K562 (cell line): ENCODE measurements at regions not wholly inside any gene's neighbourhood (a gene's known extent, or its start where the extent isn't known, plus 50 kb on each side); places are given as distances from the start of the nearest gene placed in this dataset.

Experiments used
- ATAC-seq: fragments of 200-7000 bp; cut with Tn5 transposase; 3 replicates; pipeline ENCODE4 v1.9.1; 2020; ENCODE audit warnings: moderate library complexity
- BruUV-seq: library from RNA; stranded (reverse); fragments of 400-500 nt; replicated peaks from 2 replicates; lab custom pipeline; 2021; lab: Mats Ljungman, UMichigan
- CTCF ChIA-PET: fragments of 300-600 bp; formaldehyde crosslinking; extraction: SDS; loops from one replicate; lab custom pipeline; 2021; ENCODE audit warnings: low intra/inter-chr PET ratio; lab: Yijun Ruan, JAX
- POLR2A ChIA-PET: fragments of 300-600, 350-650 bp; sonication (Branson Sonifier 250); formaldehyde crosslinking; extraction: SDS; loops from one replicate; lab custom pipeline; 2021; ENCODE audit warnings: antibody characterized with exemption, inconsistent platforms; lab: Yijun Ruan, JAX
- DNase-seq, 4 experiments: peaks; one replicate each; pipeline versions ENCODE4 v3.0.0 to v3.0.0-alpha.2; 2011 to 2018; ENCODE audit warnings: low spot score in 3 of 4, mixed read lengths in 3 of 4; ENCODE audit errors: extremely low read depth in 1 of 4
- FAIRE-seq: peaks from 2 replicates; lab custom pipeline; 2011; peaks lifted over from hg19 to GRCh38; lab: Jason Lieb, UNC
- H2AFZ ChIP-seq: 2 replicates; pipeline ENCODE4 v1.6.0; 2011; ENCODE audit warnings: low read depth, low read length, control low read depth, inconsistent platforms
- H3K27ac ChIP-seq: fragments of 200-600 bp; 3 replicates; pipeline ENCODE4 v1.8.0; 2011; ENCODE audit warnings: low read depth, mild to moderate bottlenecking, control low read depth, inconsistent platforms, low read length, moderate library complexity, mixed read lengths; ENCODE audit errors: extremely low read depth
- H3K27me3 ChIP-seq, 2 experiments: fragments of 300-600 bp in 1 of 2; 2 replicates in 1 of 2; 3 replicates in 1 of 2; pipeline versions ENCODE4 v1.6.0 to v1.8.0; 2011; ENCODE audit warnings: inconsistent platforms in 2 of 2, low read length in 2 of 2, mild to moderate bottlenecking in 1 of 2, mixed read lengths in 1 of 2, moderate library complexity in 1 of 2; ENCODE audit not compliant: control insufficient read depth in 2 of 2, insufficient read depth in 2 of 2
- H3K36me3 ChIP-seq: fragments of 300-600 bp; 3 replicates; pipeline ENCODE4 v1.8.0; 2011; ENCODE audit warnings: mild to moderate bottlenecking, low read length, inconsistent platforms; ENCODE audit not compliant: control insufficient read depth, insufficient read depth
- H3K4me1 ChIP-seq, 2 experiments: fragments of 200-600 bp in 1 of 2; replicated peaks in 1 of 2; 2 replicates in 1 of 2; 3 replicates in 1 of 2; pipeline versions ENCODE4 v1.5.1 to v1.8.0; 2011; ENCODE audit warnings: inconsistent platforms in 2 of 2, low read length in 2 of 2, mild to moderate bottlenecking in 1 of 2, mixed read lengths in 1 of 2, moderate library complexity in 1 of 2; ENCODE audit not compliant: control insufficient read depth in 2 of 2, insufficient read depth in 2 of 2
- H3K4me2 ChIP-seq: 2 replicates; pipeline ENCODE4 v1.6.1; 2011; ENCODE audit warnings: low read length, control low read depth, inconsistent platforms, mixed read lengths; ENCODE audit not compliant: insufficient read depth
- H3K4me3 ChIP-seq: fragments of 200-600 bp; sonication (generic), shearing (Covaris generic); 2 replicates; pipeline ENCODE4 v1.5.1; 2016; ENCODE audit warnings: control low read depth, inconsistent platforms
- H3K79me2 ChIP-seq: fragments of 200-600 bp; 3 replicates; pipeline ENCODE4 v1.8.0; 2011; ENCODE audit warnings: low read length, inconsistent platforms; ENCODE audit not compliant: control insufficient read depth, insufficient read depth
- H3K9ac ChIP-seq, 2 experiments: 2 replicates each; pipeline versions ENCODE4 v1.6.0 to v1.6.1; 2011; ENCODE audit warnings: low read depth in 2 of 2, low read length in 2 of 2, control low read depth in 1 of 2, inconsistent platforms in 1 of 2, mild to moderate bottlenecking in 1 of 2, mixed read lengths in 1 of 2; ENCODE audit not compliant: insufficient read depth in 1 of 2
- H3K9me1 ChIP-seq: one replicate; pipeline ENCODE4 v1.6.0; 2011; ENCODE audit warnings: inconsistent platforms, mild to moderate bottlenecking, low read length, moderate library complexity; ENCODE audit not compliant: control insufficient read depth, insufficient read depth
- H3K9me3 ChIP-seq: replicated peaks from 2 replicates; pipeline ENCODE4 v1.5.1; 2011; ENCODE audit warnings: low read depth, low read length, inconsistent platforms; ENCODE audit not compliant: control insufficient read depth, insufficient read depth
- H4K20me1 ChIP-seq: replicated peaks from 2 replicates; pipeline ENCODE4 v1.6.1; 2011; ENCODE audit warnings: low read length, inconsistent platforms, mixed read lengths; ENCODE audit not compliant: control insufficient read depth, insufficient read depth
- ARHGAP35 ChIP-seq: fragments of 450-650 bp; IDR thresholded peaks from 2 replicates; pipeline ENCODE4 v1.6.1; 2018; ENCODE audit not compliant: partially characterized antibody
- CXXC5 ChIP-seq: fragments of 250-450 bp; sonication (Bioruptor Pico); IDR thresholded peaks from 2 replicates; pipeline ENCODE4 v1.8.0; 2022; ENCODE audit warnings: inconsistent platforms, mild to moderate bottlenecking, moderate library complexity
- EGR1 ChIP-seq: fragments of 450-650 bp; conservative IDR thresholded peaks from 2 replicates; pipeline ENCODE4 v1.6.1; 2017; ENCODE audit warnings: mild to moderate bottlenecking
- FOSL1 ChIP-seq: fragments of 200-800 bp; sonication (Bioruptor generic); conservative IDR thresholded peaks from 2 replicates; pipeline ENCODE4 v1.6.1; 2016; ENCODE audit warnings: missing genetic modification characterization, missing compliant biosample characterization
- ILK ChIP-seq: fragments of 450-650 bp; IDR thresholded peaks from 2 replicates; pipeline ENCODE4 v1.6.1; 2016; ENCODE audit warnings: missing genetic modification characterization, low read depth, mild to moderate bottlenecking, missing compliant biosample characterization, moderate library complexity, borderline replicate concordance
- NCOA4 ChIP-seq: fragments of 450-650 bp; IDR thresholded peaks from 2 replicates; pipeline ENCODE4 v1.6.1; 2018; ENCODE audit warnings: mild to moderate bottlenecking; ENCODE audit not compliant: partially characterized antibody
- NCOA6 ChIP-seq: fragments of 450-650 bp; IDR thresholded peaks from 2 replicates; pipeline ENCODE4 v1.6.1; 2017; ENCODE audit warnings: mild to moderate bottlenecking
- NCOR1 ChIP-seq: fragments of 450-650 bp; IDR thresholded peaks from 2 replicates; pipeline ENCODE4 v1.6.1; 2016; ENCODE audit warnings: mild to moderate bottlenecking, moderate library complexity
- POLR3G ChIP-seq: IDR thresholded peaks from 2 replicates; pipeline ENCODE4 v1.6.1; 2011; ENCODE audit not compliant: insufficient read length, insufficient replicate concordance; ENCODE audit errors: extremely low read depth
- SAFB ChIP-seq: fragments of 200-400 bp; formaldehyde crosslinking; IDR thresholded peaks from 2 replicates; pipeline ENCODE4 v1.6.1; 2017; ENCODE audit warnings: low read depth, low read length, borderline replicate concordance
- SIX5 ChIP-seq, 2 experiments: IDR thresholded peaks; 2 replicates each; pipeline ENCODE4 v1.6.1; 2011; ENCODE audit warnings: low read length in 2 of 2, borderline replicate concordance in 1 of 2, low read depth in 1 of 2, mild to moderate bottlenecking in 1 of 2, moderate library complexity in 1 of 2; ENCODE audit not compliant: insufficient read depth in 1 of 2
- THAP12 ChIP-seq: fragments of 250-450 bp; sonication (Bioruptor Pico); IDR thresholded peaks from 2 replicates; pipeline ENCODE4 v1.9.0; 2021; ENCODE audit warnings: mild to moderate bottlenecking, inconsistent platforms
- ZKSCAN8 ChIP-seq: fragments of 200-800 bp; sonication (Bioruptor generic); IDR thresholded peaks from 2 replicates; pipeline ENCODE4 v1.6.1; 2016; ENCODE audit warnings: missing genetic modification characterization, missing compliant biosample characterization
- ZNF395 ChIP-seq: fragments of 200-800 bp; sonication (Bioruptor generic); IDR thresholded peaks from 2 replicates; pipeline ENCODE4 v1.6.1; 2017; ENCODE audit warnings: missing genetic modification characterization, missing compliant biosample characterization
- WGBS: fragments of 100-300 bp; shearing (Covaris generic); methylation state at CpG from one replicate; pipeline ENCODE4 v1.1.6; 2016; ENCODE audit warnings: low coverage, mixed read lengths; ENCODE audit not compliant: insufficient coverage; ENCODE audit errors: missing lambda C conversion rate; 5-methylcytosine and 5-hydroxymethylcytosine counted together
- in situ Hi-C: fragments of 300-500 bp; cut with MboI; formaldehyde crosslinking; loops from 4 replicates; pipeline ENCODE4 v1.15.0; 2018; ENCODE audit warnings: inconsistent platforms, mixed read lengths
- intact Hi-C: fragments of 100-400 bp; cut with micrococcal nuclease; formaldehyde crosslinking; loops from 2 replicates; pipeline ENCODE4 v1.14.2; 2022

GRCh38 chr13:47256618-47257017, 359.8 kb upstream of the HTR2A start:
- no peak overlapping the region for H3K4me2 ChIP-seq
- no peaks in the 10 kb centered on the region for H3K27me3 ChIP-seq
- H3K4me1 ChIP-seq = no peaks in the 10 kb centered on the region
- ATAC-seq (no peak), DNase-seq (no peak), FAIRE-seq (no peak)
- intact Hi-C loops = no loop called here
- H3K4me3 ChIP-seq = no peak overlapping the region
- H3K9me3 ChIP-seq = no peaks in the 10 kb centered on the region
- H3K36me3 ChIP-seq = no peaks in the 10 kb centered on the region
- no peaks in the 10 kb centered on the region for H3K9me1 ChIP-seq
- H4K20me1 ChIP-seq = no peaks in the 10 kb centered on the region
- no peak overlapping the region for H3K27ac ChIP-seq
- H2AFZ ChIP-seq = no peak overlapping the region
- ChIA-PET POLR2A (no interaction called here), CTCF (interaction anchor here (0.5 kb wide), 1 partner anchor 208 kb away, joined by 4 read pairs; no protein-coding TSS in a partner anchor)
- TF ChIP-seq SAFB (no peak), NCOA4 (no peak), ARHGAP35 (no peak), NCOR1 (no peak)
- H3K9ac ChIP-seq = no peak overlapping the region
- 0% methylated on average over 1 of the region's 1 CpG for WGBS
- in situ Hi-C loops = no loop called here
- H3K79me2 ChIP-seq = no peaks in the 10 kb centered on the region
- no TSS peak for BruUV-seq

GRCh38 chr13:47252627-47253026, 355.8 kb upstream of the HTR2A start:
- Histone ChIP-seq H3K4me1 (no peaks in the 10 kb centered on the region), H3K4me2 (no peak overlapping the region), H4K20me1 (no peaks in the 10 kb centered on the region), H3K9me3 (no peaks in the 10 kb centered on the region), H3K27ac (no peak overlapping the region), H3K9me1 (no peaks in the 10 kb centered on the region), H3K79me2 (no peaks in the 10 kb centered on the region), H3K9ac (no peak overlapping the region), H3K4me3 (no peak overlapping the region), H3K36me3 (no peaks in the 10 kb centered on the region), H2AFZ (no peak overlapping the region), H3K27me3 (no peaks in the 10 kb centered on the region)
- 0% methylated on average over 1 of the region's 1 CpG for WGBS
- DNase-seq (no peak), FAIRE-seq (no peak), ATAC-seq (no peak)
- POLR2A ChIA-PET = no interaction called here
- intact Hi-C loops = no loop called here
- no TSS peak for BruUV-seq
- in situ Hi-C loops = no loop called here
- CTCF ChIA-PET = no interaction called here
- TF ChIP-seq POLR3G (no peak), ZKSCAN8 (CRISPR knock-in tag) (no peak), CXXC5 (CRISPR knock-in tag) (no peak), FOSL1 (tag) (no peak), THAP12 (CRISPR knock-in tag) (no peak), EGR1 (no peak), NCOA6 (no peak), ZNF395 (CRISPR knock-in tag) (no peak), SIX5 (IDR thresholded peaks at IDR 0.05; ENCODE audit: borderline replicate concordance in 1 of 2, insufficient read depth in 1 of 2, low read depth in 1 of 2, low read length in 2 of 2) (no peak), ILK (tag) (no peak)
